Esophagus muscularis mucosa (tissue), 4 donors: ENCODE measurements at regions not wholly inside any gene's neighbourhood (a gene's known extent, or its start where the extent isn't known, plus 50 kb on each side); places are given as distances from the start of the nearest gene placed in this dataset.

Source experiments
- DNase-seq: peaks from one replicate; pipeline ENCODE4 v3.0.0-alpha.2; 2017; ENCODE audit errors: extremely low spot score
- H3K27ac ChIP-seq, 4 donors: fragments of 200-600 bp; sonication (generic); replicated peaks in 1 of 4; 1 replicate in 3 of 4; 2 replicates in 1 of 4; pipeline ENCODE4 v1.5.1; 2016 to 2019; ENCODE audit warnings: mild to moderate bottlenecking in 1 of 4
- H3K27me3 ChIP-seq, 4 donors: fragments of 200-600 bp; sonication (generic); one replicate each; pipeline versions ENCODE4 v1.5.1 to v1.6.0; 2016 to 2019
- H3K36me3 ChIP-seq, 4 donors: fragments of 200-600 bp; sonication (generic); one replicate each; pipeline ENCODE4 v1.5.1; 2016 to 2019
- H3K4me1 ChIP-seq, 4 donors: fragments of 200-600 bp; sonication (generic); one replicate each; pipeline ENCODE4 v1.5.1; 2016 to 2019
- H3K4me3 ChIP-seq, 4 donors: fragments of 200-600 bp; sonication (generic); 1 replicate in 2 of 4; 2 replicates in 2 of 4; pipeline ENCODE4 v1.5.1; 2016 to 2019; ENCODE audit warnings: mild to moderate bottlenecking in 4 of 4, moderate library complexity in 1 of 4
- H3K9me3 ChIP-seq, 4 donors: fragments of 200-600 bp; sonication (generic); 1 replicate in 3 of 4; 2 replicates in 1 of 4; pipeline ENCODE4 v1.5.1; 2016 to 2019
- EP300 ChIP-seq: sonication (generic); formaldehyde crosslinking; IDR thresholded peaks from one replicate; pipeline ENCODE4 v1.6.1; 2017; ENCODE audit warnings: antibody characterized with exemption
- POLR2A ChIP-seq: fragments of 450-650 bp; IDR thresholded peaks from one replicate; pipeline ENCODE4 v1.6.1; 2017; ENCODE audit warnings: antibody characterized with exemption, moderate library complexity, mild to moderate bottlenecking, low read depth
- POLR2AphosphoS5 ChIP-seq, 2 donors: sonication (generic); formaldehyde crosslinking; IDR thresholded peaks; one replicate each; pipeline ENCODE4 v1.6.1; 2017; ENCODE audit warnings: antibody characterized with exemption in 2 of 2
- WGBS: methylation state at CpG from one replicate; pipeline ENCODE4 v1.1.5; 2018; 5-methylcytosine and 5-hydroxymethylcytosine counted together
- intact Hi-C: fragments of 100-400 bp; cut with DNase I; formaldehyde crosslinking; loops from one replicate; pipeline ENCODE4 v1.15.1; 2023
- TF ChIP-seq, protein P1 (sequence below), 3 experiments: fragments of 200-600 bp in 2 of 3; fragments of 450-650 bp in 1 of 3; sonication (generic) in 2 of 3; IDR thresholded peaks; one replicate each; pipeline ENCODE4 v1.5.1; 2017 to 2019; ENCODE audit warnings: antibody characterized with exemption in 3 of 3, mild to moderate bottlenecking in 2 of 3, moderate library complexity in 1 of 3

DNA sequence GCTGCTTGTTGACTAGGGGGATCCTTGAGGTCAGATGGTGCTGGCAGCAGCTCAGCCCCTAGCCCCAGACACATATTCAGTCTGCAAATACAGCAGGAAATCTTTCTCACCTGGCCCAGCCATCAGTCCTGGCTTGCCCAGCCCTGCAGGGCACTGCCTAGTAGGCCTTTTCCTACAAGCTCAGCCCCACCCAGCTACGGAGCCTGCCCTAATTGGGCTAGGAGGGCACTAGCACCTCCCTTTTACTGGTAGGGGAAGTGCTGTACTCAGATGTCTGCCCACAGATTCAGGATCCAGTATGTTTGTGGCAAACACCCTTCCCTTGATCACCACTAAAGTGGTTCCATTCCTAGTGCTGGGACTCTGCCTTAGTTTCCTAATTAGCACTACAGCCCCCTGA is 257.1 kb upstream of the CADM1 start:
- no peak for TF ChIP-seq POLR2A
- TF ChIP-seq POLR2AphosphoS5 (IDR thresholded peaks at IDR 0.05), result no peak
- WGBS, result 83% methylated on average over 1 of the region's 1 CpG
- Histone ChIP-seq H3K4me1 (peaks cover 7 to 24% (median 19%) of the 10 kb centered on the region in 4 donors), H3K9me3 (no peaks in the 10 kb centered on the region), H3K36me3 (no peaks in the 10 kb centered on the region), H3K27me3 (no peaks in the 10 kb centered on the region), H3K4me3 (no peak overlapping the region), H3K27ac (no peak overlapping the region)
- DNase-seq, result no peak
- intact Hi-C loops, result no loop called here

DNA sequence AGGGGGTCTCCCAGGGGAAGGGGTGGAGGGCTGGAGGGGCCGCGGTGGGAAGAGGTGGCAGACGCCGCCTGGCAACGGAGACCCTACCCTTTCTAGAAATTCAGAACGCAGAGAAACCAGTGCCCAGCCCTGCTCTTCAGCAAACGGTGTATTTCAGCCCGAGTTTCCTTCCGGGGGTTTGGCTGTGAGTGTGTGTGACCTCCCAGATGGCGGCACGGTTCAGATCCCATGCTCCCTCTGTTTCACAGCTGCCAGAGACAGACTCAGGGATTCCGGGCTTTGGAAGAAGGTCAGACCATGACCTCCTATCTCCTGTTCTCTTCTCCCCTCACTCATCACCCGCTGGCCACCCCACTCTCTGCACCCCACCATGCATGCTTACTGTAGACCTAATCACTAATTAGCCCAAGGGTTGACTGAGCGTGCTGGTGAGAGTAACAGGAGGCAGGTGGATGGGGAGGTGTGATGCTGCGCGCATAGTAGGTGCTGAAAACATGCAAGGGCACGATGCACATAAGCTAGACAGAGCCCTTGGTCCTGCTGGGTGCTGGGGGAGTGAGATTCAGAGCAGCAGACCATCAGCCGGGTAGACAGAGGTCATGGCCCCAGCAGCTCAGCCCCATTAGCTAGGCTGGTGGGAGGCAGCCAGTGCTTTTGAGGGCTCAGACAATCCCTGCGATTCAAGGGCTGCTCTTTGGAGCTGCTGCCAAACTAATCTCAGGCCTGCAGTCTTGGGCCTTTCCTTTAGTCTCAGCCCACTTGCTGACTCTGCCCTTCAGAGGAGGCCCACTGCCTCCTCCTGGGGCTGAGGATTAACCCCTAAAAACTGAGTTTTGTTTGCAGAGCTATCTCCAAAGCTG is 256.5 kb upstream of the CADM1 start:
- Histone ChIP-seq H3K4me3 (peak overlapping the region; percentile 72 to 84 (median 78)), H3K4me1 (peaks cover 7 to 24% (median 19%) of the 10 kb centered on the region in 4 donors), H3K27me3 (no peaks in the 10 kb centered on the region), H3K9me3 (no peaks in the 10 kb centered on the region), H3K27ac (peak overlapping the region; percentile 44 to 63 (median 48)), H3K36me3 (no peaks in the 10 kb centered on the region)
- TF ChIP-seq POLR2A (no peak), POLR2AphosphoS5 (IDR thresholded peaks at IDR 0.05) (no peak), EP300 (no peak)
- TF ChIP-seq, protein P1, sequence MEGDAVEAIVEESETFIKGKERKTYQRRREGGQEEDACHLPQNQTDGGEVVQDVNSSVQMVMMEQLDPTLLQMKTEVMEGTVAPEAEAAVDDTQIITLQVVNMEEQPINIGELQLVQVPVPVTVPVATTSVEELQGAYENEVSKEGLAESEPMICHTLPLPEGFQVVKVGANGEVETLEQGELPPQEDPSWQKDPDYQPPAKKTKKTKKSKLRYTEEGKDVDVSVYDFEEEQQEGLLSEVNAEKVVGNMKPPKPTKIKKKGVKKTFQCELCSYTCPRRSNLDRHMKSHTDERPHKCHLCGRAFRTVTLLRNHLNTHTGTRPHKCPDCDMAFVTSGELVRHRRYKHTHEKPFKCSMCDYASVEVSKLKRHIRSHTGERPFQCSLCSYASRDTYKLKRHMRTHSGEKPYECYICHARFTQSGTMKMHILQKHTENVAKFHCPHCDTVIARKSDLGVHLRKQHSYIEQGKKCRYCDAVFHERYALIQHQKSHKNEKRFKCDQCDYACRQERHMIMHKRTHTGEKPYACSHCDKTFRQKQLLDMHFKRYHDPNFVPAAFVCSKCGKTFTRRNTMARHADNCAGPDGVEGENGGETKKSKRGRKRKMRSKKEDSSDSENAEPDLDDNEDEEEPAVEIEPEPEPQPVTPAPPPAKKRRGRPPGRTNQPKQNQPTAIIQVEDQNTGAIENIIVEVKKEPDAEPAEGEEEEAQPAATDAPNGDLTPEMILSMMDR (IDR thresholded peaks at IDR 0.05), result no peak
- DNase-seq, result no peak
- WGBS, result 55% methylated on average over 11 of the region's 19 CpGs
- intact Hi-C loops, result no loop called here

DNA sequence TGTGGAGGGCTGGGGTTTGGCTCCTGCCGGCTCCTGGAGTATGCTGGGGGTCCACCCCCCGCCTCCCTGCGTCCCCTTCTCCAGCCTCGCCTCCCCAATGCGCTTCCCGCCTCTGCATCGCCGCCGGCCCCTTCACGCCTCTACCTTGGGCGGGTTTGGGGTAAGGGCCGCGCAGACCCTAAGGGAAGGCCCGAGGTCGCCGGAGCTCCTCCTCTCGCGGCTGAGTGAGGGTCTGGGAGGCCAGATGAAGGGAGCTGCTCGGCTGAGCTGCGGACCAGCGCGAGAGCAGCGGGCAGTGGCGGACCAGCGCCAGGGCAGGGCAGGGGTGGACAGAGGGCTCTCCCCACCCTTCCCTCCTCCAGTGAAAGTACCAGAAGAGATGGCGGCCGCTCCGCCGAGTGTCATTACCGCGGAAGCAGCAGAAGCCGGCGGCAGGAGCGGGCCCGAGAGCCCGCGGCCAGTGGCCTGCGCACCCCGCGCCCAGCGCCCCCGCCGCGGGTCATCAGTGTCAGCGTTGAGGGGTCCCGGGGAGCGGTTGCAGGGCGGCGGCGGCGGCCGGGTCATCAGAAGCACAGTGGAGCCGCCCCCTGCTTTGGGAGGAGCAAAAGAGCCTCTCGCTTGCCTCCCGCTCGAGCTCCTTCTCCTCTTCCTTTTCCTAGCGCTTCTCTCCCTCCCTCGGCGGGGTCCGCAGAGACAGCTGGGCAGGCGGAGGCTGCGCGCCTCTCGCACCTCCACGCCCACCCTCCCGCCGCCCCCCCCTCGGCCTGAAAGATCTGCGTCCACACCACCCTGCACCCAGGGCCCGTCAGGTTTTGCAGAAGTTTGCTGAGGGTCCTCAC is 255.6 kb upstream of the CADM1 start:
- Histone ChIP-seq H3K27me3 (no peaks in the 10 kb centered on the region), H3K27ac (peak overlapping the region; percentile 44 to 63 (median 48)), H3K4me3 (peak overlapping the region; percentile 72 to 84 (median 78)), H3K9me3 (no peaks in the 10 kb centered on the region), H3K4me1 (peaks cover 7 to 24% (median 19%) of the 10 kb centered on the region in 4 donors), H3K36me3 (no peaks in the 10 kb centered on the region)
- no peak for TF ChIP-seq POLR2A
- TF ChIP-seq, protein P1 (IDR thresholded peaks at IDR 0.05), result no peak
- no peak for DNase-seq
- WGBS, result 5% methylated on average over 29 of the region's 70 CpGs
- intact Hi-C loops, result no loop called here

DNA sequence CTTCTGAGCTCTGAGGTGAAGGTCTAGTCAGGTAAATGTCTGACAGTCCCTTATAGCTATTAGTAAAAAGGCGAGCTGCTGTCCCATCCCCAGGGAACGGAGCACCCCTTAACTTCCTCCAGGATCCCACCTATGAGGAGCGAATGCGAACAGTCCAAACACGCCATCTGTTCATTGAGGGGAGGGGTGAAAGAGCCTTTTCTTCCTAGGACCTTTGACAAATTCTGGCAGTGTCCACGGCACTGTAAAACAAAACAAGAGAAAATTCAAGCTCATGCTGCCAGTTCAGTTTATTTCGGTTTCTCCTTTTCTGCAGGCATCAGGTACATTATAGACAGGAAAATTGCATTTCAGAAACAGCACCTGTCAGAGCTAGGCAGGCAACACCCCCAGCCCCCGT is 253.8 kb upstream of the CADM1 start:
- no peak for DNase-seq
- Histone ChIP-seq H3K27me3 (no peaks in the 10 kb centered on the region), H3K36me3 (no peaks in the 10 kb centered on the region), H3K4me1 (peaks cover 7 to 24% (median 19%) of the 10 kb centered on the region in 4 donors), H3K4me3 (no peak overlapping the region), H3K9me3 (no peaks in the 10 kb centered on the region), H3K27ac (no peak overlapping the region)
- intact Hi-C loops, result no loop called here
- TF ChIP-seq EP300 (no peak), POLR2AphosphoS5 (IDR thresholded peaks at IDR 0.05) (no peak), POLR2A (no peak)
- TF ChIP-seq, protein P1 (IDR thresholded peaks at IDR 0.05), result no peak
- 94% methylated on average over 8 of the region's 8 CpGs for WGBS
